PC-9 (cell line): ENCODE measurements at regions not wholly inside any gene's neighbourhood (a gene's known extent, or its start where the extent isn't known, plus 50 kb on each side); places are given as distances from the start of the nearest gene placed in this dataset.

Experiments
- CTCF ChIP-seq: fragments of 200-600 bp; sonication (generic); conservative IDR thresholded peaks from 2 replicates; pipeline ENCODE4 v1.6.1; 2017; ENCODE audit warnings: mixed run types, antibody characterized with exemption, mild to moderate bottlenecking, moderate library complexity
- EZH2 ChIP-seq: fragments of 200-600 bp; sonication (generic); IDR thresholded peaks from 2 replicates; pipeline ENCODE4 v1.8.0; 2017; ENCODE audit warnings: antibody characterized with exemption, low read depth

GRCh38 chr10:61130366-61130765, 186.4 kb upstream of the RHOBTB1 start:
- TF ChIP-seq CTCF (no peak), EZH2 (no peak)
